Heart right ventricle (tissue), 16 donors: ENCODE measurements at regions not wholly inside any gene's neighbourhood (a gene's known extent, or its start where the extent isn't known, plus 50 kb on each side); places are given as distances from the start of the nearest gene placed in this dataset.

Experiments used
- ATAC-seq, 8 donors: fragments of 200-7000 bp; cut with Tn5 transposase; one replicate each; pipeline ENCODE4 v1.9.1; 2020; ENCODE audit warnings: mild to moderate bottlenecking in 8 of 8, moderate library complexity in 8 of 8, moderate number of reproducible peaks in 1 of 8
- DNase-seq, 2 donors: peaks; one replicate each; pipeline ENCODE4 v3.0.0-alpha.2; 2020
- H3K27ac ChIP-seq, 10 donors: fragments of 200-600 bp; sonication (generic) in 2 of 10; one replicate each; pipeline versions ENCODE4 v1.5.0 to v1.8.0; 2020 to 2022; ENCODE audit warnings: mild to moderate bottlenecking in 3 of 10
- H3K27me3 ChIP-seq, 7 donors: fragments of 200-600 bp; one replicate each; pipeline ENCODE4 v1.8.0; 2021 to 2022; ENCODE audit warnings: mild to moderate bottlenecking in 2 of 7
- H3K36me3 ChIP-seq, 9 donors: fragments of 200-600 bp; sonication (generic) in 1 of 9; one replicate each; pipeline versions ENCODE4 v1.5.0 to v1.8.0; 2020 to 2022; ENCODE audit warnings: mild to moderate bottlenecking in 2 of 9
- H3K4me1 ChIP-seq, 9 donors: fragments of 200-600 bp; sonication (generic) in 1 of 9; one replicate each; pipeline versions ENCODE4 v1.5.0 to v1.8.0; 2020 to 2022; ENCODE audit warnings: mild to moderate bottlenecking in 4 of 9
- H3K4me3 ChIP-seq, 10 donors: fragments of 200-600 bp; sonication (generic) in 2 of 10; one replicate each; pipeline versions ENCODE4 v1.5.0 to v1.8.0; 2020 to 2022; ENCODE audit warnings: mild to moderate bottlenecking in 7 of 10, moderate library complexity in 2 of 10
- H3K9me3 ChIP-seq, 11 donors: fragments of 200-600 bp in 10 of 11; sonication (generic) in 2 of 11; one replicate each; pipeline versions ENCODE4 v1.5.0 to v1.8.0; 2013 to 2022; ENCODE audit warnings: mild to moderate bottlenecking in 2 of 11, control low read depth in 1 of 11, moderate library complexity in 1 of 11
- WGBS, 2 donors: extraction: QIAGEN DNeasy Blood & Tissue Kit; methylation state at CpG; one replicate each; pipeline ENCODE4 v1.1.7; 2013; ENCODE audit warnings: inconsistent platforms in 1 of 2; 5-methylcytosine and 5-hydroxymethylcytosine counted together
- intact Hi-C, 10 donors: fragments of 100-400 bp; cut with DNase I; formaldehyde crosslinking; loops; one replicate each; pipeline versions ENCODE4 v1.11.1 to v1.14.2; 2022
- TF ChIP-seq, protein P1 (sequence below), 9 donors: fragments of 200-600 bp; sonication (generic) in 2 of 9; IDR thresholded peaks; one replicate each; pipeline versions ENCODE4 v1.5.0 to v1.8.0; 2021 to 2022; ENCODE audit warnings: antibody characterized with exemption in 9 of 9, mild to moderate bottlenecking in 5 of 9, moderate library complexity in 1 of 9
- donor health status: Arrhythmogenic right ventricular cardiomyopathy.
- donor health status: ischemic (EF 13 %, LVEDD 7.1; RV severe dilation, severe dysfunction).
- donor health status: healthy with polysubstance abuse.
- donor health status: DM: no; HTN: yes; CAD: no.
- donor health status: DM: no; HTN: no; CAD: no.
- donor health status: ischemic (EF 25% LVEDD 6.9; RV normal size, moderate dysfunction).
- donor health status: ischemic (EF 25% LVEDD 5.7; RV mildly dilated, moderate dysfunction).
- donor health status: healthy.
- donor health status: DM: yes; HTN: yes; CAD: no.
- donor health status: Ischemic cardiomyopathy.
- donor health status: ischemic (EF 35%, LVEDD 5.7; RV mildly dilated, moderate dysfunction).
- donor health status: nonischemic (EF 11% LVEDD 7.7; RV severe dilation, severe dysfunction).
- donor health status: DM: yes; HTN: yes; CAD: no.
- donor health status: PGD.
- donor health status: ischemic (EF 29% LVEDD 5.4; RV normal size, mild dysfunction).
- donor health status: nonischemic (EF 23%, LVEDD 6.1; RV moderate dilation, normal function).

DNA sequence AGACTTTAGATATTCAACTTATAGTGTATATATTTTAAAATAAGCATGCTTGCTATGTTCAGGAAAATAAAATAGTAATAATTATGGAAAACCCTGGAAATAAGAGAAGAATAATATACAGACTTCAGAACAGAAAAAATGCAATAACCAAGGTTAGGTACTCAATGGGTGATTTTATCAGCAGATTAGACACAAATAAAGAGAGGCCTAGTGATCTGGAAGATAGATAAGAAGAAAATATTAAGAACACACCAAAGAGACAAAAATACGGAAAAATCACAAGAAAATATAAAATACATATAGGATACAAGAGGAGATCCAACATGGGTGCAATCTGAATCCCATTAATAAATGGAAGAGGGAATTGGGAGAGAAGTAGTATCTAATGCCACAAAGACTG lies 1348.5 kb upstream of the WWC1 start:
- no peak overlapping the region for H3K4me3 ChIP-seq
- no peaks in the 10 kb centered on the region for H3K4me1 ChIP-seq
- ATAC-seq (no peak), DNase-seq (no peak)
- intact Hi-C loops, result no loop called here
- H3K27ac ChIP-seq, result no peak overlapping the region
- 90 to 94% methylated on average over 1 of the region's 1 CpG for WGBS, 2 donors
- TF ChIP-seq, protein P1, sequence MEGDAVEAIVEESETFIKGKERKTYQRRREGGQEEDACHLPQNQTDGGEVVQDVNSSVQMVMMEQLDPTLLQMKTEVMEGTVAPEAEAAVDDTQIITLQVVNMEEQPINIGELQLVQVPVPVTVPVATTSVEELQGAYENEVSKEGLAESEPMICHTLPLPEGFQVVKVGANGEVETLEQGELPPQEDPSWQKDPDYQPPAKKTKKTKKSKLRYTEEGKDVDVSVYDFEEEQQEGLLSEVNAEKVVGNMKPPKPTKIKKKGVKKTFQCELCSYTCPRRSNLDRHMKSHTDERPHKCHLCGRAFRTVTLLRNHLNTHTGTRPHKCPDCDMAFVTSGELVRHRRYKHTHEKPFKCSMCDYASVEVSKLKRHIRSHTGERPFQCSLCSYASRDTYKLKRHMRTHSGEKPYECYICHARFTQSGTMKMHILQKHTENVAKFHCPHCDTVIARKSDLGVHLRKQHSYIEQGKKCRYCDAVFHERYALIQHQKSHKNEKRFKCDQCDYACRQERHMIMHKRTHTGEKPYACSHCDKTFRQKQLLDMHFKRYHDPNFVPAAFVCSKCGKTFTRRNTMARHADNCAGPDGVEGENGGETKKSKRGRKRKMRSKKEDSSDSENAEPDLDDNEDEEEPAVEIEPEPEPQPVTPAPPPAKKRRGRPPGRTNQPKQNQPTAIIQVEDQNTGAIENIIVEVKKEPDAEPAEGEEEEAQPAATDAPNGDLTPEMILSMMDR (IDR thresholded peaks at IDR 0.05), result no peak
- peaks cover 0 to 23% (median 5%) of the 10 kb centered on the region in 11 donors for H3K9me3 ChIP-seq
- H3K36me3 ChIP-seq, result no peaks in the 10 kb centered on the region
- H3K27me3 ChIP-seq, result no peaks in the 10 kb centered on the region

DNA sequence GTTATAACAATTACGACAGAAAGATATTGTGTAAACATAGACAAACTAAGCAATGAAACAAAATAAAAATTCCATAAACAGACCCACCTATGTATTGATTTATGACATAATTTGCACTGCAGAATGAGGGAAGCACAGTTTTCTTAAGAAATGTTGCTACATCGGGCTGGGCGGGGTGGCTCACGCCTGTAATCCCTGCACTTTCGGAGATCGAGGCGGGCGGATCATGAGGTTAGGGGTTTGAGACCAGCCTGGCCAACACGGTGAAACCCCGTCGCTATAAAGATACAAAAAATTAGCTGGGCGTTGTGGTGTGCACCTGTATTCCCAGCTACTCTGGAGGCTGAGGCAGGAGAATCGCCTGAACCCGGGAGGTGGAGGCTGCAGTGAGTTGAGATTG lies 1344.4 kb upstream of the WWC1 start:
- no peak overlapping the region for H3K27ac ChIP-seq
- DNase-seq (no peak), ATAC-seq (no peak)
- peaks cover 0 to 23% (median 5%) of the 10 kb centered on the region in 11 donors for H3K9me3 ChIP-seq
- H3K4me1 ChIP-seq, result no peaks in the 10 kb centered on the region
- H3K4me3 ChIP-seq, result no peak overlapping the region
- WGBS, 2 donors, result 91 to 92% methylated on average over 14 of the region's 14 CpGs
- intact Hi-C loops, result no loop called here
- TF ChIP-seq, protein P1 (IDR thresholded peaks at IDR 0.05), result no peak
- no peaks in the 10 kb centered on the region for H3K36me3 ChIP-seq
- H3K27me3 ChIP-seq, result no peaks in the 10 kb centered on the region

DNA sequence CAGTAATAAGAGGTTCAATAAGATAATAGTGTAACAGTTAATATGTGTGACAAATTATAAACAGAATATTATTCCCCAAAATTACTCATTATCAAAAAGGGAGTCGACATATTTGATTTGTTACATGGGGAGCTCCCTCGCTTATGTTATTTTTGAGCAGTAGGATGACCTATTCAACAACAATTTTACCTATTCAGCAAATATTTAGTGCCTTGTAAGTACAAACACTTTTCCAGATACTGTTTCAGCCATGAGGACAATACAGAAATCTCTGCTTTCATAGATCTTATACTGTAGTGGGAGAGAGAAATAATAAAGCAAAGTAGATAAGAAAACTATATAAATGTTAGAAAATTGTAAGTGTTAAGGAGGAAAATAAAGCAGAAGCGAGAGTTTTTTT lies 1342.8 kb upstream of the WWC1 start:
- DNase-seq (no peak), ATAC-seq (no peak)
- H3K27ac ChIP-seq, result no peak overlapping the region
- 81 to 82% methylated on average over 3 of the region's 3 CpGs for WGBS, 2 donors
- TF ChIP-seq, protein P1 (IDR thresholded peaks at IDR 0.05), result no peak
- H3K27me3 ChIP-seq, result no peaks in the 10 kb centered on the region
- intact Hi-C loops, result no loop called here
- no peaks in the 10 kb centered on the region for H3K4me1 ChIP-seq
- H3K4me3 ChIP-seq, result no peak overlapping the region
- H3K36me3 ChIP-seq, result no peaks in the 10 kb centered on the region
- H3K9me3 ChIP-seq, result peaks cover 0 to 7% (median 0%) of the 10 kb centered on the region in 11 donors

DNA sequence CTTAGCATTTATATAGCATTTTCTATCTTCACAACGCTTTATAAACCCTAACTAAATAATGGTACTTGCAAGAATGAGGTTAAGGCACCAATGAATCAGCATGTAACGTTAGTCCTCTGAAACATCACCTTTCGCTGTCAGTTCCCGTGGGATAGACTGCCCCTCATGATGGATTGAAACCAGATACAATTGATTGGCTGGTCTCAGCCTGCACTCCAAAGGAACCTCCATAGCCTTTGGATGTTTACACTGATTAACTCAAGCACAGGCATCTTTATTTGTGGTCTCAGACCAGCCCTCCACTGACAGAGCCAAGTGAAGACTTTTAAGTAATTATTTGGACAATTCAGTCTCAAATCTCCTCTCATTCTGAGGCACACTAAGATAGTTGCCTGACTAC lies 1339.4 kb upstream of the WWC1 start:
- no peaks in the 10 kb centered on the region for H3K36me3 ChIP-seq
- H3K4me1 ChIP-seq, result no peaks in the 10 kb centered on the region
- intact Hi-C loops, result no loop called here
- no peaks in the 10 kb centered on the region for H3K9me3 ChIP-seq
- DNase-seq (no peak), ATAC-seq (no peak)
- no peak overlapping the region for H3K4me3 ChIP-seq
- 40 to 42% methylated on average over 4 of the region's 4 CpGs for WGBS, 2 donors
- TF ChIP-seq, protein P1 (IDR thresholded peaks at IDR 0.05), result no peak
- no peaks in the 10 kb centered on the region for H3K27me3 ChIP-seq
- no peak overlapping the region for H3K27ac ChIP-seq
